Colonic mucosa (tissue), 4 donors: ENCODE measurements at regions not wholly inside any gene's neighbourhood (a gene's known extent, or its start where the extent isn't known, plus 50 kb on each side); places are given as distances from the start of the nearest gene placed in this dataset.

Source experiments
- DNase-seq: peaks from one replicate; pipeline ENCODE4 v3.0.0-alpha.2; 2020
- H3K27ac ChIP-seq: fragments of 200-600 bp; one replicate; pipeline ENCODE4 v1.8.0; 2021
- H3K27me3 ChIP-seq: fragments of 200-600 bp; one replicate; pipeline ENCODE4 v1.8.0; 2021
- H3K36me3 ChIP-seq: fragments of 200-600 bp; one replicate; pipeline ENCODE4 v1.8.0; 2021
- H3K4me1 ChIP-seq: fragments of 200-600 bp; one replicate; pipeline ENCODE4 v1.8.0; 2021; ENCODE audit warnings: mild to moderate bottlenecking
- H3K4me3 ChIP-seq: fragments of 200-600 bp; one replicate; pipeline ENCODE4 v1.8.0; 2021
- H3K9ac ChIP-seq, 2 donors: one replicate each; pipeline ENCODE4 v1.7.0; 2013; ENCODE audit warnings: control low read depth in 2 of 2, low read depth in 2 of 2, low read length in 2 of 2
- H3K9me3 ChIP-seq: fragments of 200-600 bp; one replicate; pipeline ENCODE4 v1.8.0; 2021
- intact Hi-C: fragments of 100-400 bp; cut with DNase I; formaldehyde crosslinking; loops from one replicate; pipeline ENCODE4 v1.14.1; 2022
- TF ChIP-seq, protein P1 (sequence below): fragments of 200-600 bp; IDR thresholded peaks from one replicate; pipeline ENCODE4 v1.8.0; 2022; ENCODE audit warnings: antibody characterized with exemption, mild to moderate bottlenecking
- donor health status: healthy.
- donor health status: DM: no; HTN: no; CAD: no.
- donor health status: DM: no; HTN: no; CAD: no.

- Histone ChIP-seq H3K9ac (no peak overlapping the region), H3K36me3 (no peaks in the 10 kb centered on the region), H3K4me1 (no peaks in the 10 kb centered on the region), H3K4me3 (no peak overlapping the region), H3K9me3 (no peaks in the 10 kb centered on the region), H3K27me3 (no peaks in the 10 kb centered on the region), H3K27ac (no peak overlapping the region)
- intact Hi-C loops, result no loop called here
- TF ChIP-seq, protein P1, sequence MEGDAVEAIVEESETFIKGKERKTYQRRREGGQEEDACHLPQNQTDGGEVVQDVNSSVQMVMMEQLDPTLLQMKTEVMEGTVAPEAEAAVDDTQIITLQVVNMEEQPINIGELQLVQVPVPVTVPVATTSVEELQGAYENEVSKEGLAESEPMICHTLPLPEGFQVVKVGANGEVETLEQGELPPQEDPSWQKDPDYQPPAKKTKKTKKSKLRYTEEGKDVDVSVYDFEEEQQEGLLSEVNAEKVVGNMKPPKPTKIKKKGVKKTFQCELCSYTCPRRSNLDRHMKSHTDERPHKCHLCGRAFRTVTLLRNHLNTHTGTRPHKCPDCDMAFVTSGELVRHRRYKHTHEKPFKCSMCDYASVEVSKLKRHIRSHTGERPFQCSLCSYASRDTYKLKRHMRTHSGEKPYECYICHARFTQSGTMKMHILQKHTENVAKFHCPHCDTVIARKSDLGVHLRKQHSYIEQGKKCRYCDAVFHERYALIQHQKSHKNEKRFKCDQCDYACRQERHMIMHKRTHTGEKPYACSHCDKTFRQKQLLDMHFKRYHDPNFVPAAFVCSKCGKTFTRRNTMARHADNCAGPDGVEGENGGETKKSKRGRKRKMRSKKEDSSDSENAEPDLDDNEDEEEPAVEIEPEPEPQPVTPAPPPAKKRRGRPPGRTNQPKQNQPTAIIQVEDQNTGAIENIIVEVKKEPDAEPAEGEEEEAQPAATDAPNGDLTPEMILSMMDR, result no peak
- DNase-seq, result no peak
Observed at GRCh38 chr3:164365242-164365641, 713.1 kb downstream of the SI start.

DNA sequence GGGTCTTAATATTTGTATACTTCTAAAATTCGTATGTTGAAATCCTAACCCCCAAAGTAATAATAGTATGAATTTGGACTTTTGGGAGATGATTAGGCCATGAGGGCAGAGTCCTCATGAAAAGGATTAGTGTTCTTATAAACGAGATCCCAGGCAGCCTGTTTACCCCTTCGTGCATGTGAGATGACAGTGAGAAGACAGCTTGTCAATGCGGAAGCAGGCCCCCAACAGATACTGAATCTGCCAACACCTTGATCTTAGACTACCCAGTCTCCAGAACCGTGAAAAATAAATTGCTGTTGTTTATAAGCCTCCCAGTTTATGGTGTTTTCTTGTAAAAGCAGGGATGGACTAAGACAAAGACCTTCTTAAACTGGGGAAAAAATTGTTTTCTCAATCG is 714.2 kb downstream of the SI start:
- H3K36me3 ChIP-seq, result no peaks in the 10 kb centered on the region
- intact Hi-C loops, result no loop called here
- no peak overlapping the region for H3K4me3 ChIP-seq
- no peaks in the 10 kb centered on the region for H3K4me1 ChIP-seq
- H3K9ac ChIP-seq, result no peak overlapping the region
- H3K9me3 ChIP-seq, result no peaks in the 10 kb centered on the region
- TF ChIP-seq, protein P1, result no peak
- no peaks in the 10 kb centered on the region for H3K27me3 ChIP-seq
- DNase-seq, result no peak
- no peak overlapping the region for H3K27ac ChIP-seq

GRCh38 chr3:164360738-164361406 is 717.4 kb downstream of the SI start:
- H3K9ac ChIP-seq, result no peak overlapping the region
- H3K9me3 ChIP-seq, result no peaks in the 10 kb centered on the region
- no peaks in the 10 kb centered on the region for H3K27me3 ChIP-seq
- no peaks in the 10 kb centered on the region for H3K36me3 ChIP-seq
- no peak overlapping the region for H3K27ac ChIP-seq
- H3K4me3 ChIP-seq, result no peak overlapping the region
- intact Hi-C loops, result no loop called here
- no peaks in the 10 kb centered on the region for H3K4me1 ChIP-seq
- TF ChIP-seq, protein P1, result no peak
- DNase-seq, result no peak

DNA sequence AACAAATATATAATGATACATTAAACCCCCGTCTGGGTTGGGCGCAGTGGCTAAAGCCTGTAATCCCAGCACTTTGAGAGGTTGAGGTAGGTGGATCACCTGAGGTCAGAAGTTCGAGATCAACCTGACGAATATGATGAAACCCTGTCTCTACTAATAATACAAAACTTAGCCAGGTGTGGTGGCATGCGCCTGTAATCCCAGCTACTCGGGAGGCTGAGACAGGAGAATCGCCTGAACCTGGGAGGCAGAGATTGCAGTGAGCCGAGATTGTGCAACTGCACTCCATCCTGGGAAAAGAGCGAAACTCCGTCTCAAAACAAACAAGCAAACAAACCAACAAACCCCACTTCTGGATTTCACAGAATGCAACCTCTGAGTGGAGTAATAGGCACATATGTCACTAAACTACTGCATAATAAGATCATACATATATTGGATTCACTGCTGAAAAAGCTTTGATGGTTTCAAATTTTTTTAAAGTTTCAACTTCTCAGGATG is 718.2 kb downstream of the SI start:
- no peak for DNase-seq
- TF ChIP-seq, protein P1, result no peak
- intact Hi-C loops, result no loop called here
- H3K27me3 ChIP-seq, result no peaks in the 10 kb centered on the region
- no peaks in the 10 kb centered on the region for H3K9me3 ChIP-seq
- no peak overlapping the region for H3K27ac ChIP-seq
- no peak overlapping the region for H3K4me3 ChIP-seq
- no peaks in the 10 kb centered on the region for H3K36me3 ChIP-seq
- no peaks in the 10 kb centered on the region for H3K4me1 ChIP-seq
- H3K9ac ChIP-seq, result no peak overlapping the region

DNA sequence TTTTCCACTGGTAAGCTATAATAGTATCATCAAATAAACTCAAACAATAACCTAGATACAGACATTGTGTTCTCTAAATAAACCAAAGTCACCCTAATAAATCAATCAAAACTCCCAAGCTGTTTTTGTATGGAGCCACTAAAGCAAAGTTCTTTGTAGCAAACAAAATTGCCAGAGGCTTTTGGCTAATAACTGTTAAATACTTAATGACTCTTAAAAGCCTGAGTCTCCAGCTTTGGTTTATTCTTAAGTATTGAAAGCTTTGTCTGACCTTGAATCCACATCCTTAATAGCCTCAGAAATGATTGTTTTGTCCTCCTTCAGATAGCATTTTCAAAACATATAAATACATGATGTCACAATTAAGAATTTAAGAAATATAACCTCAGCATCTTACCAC is 725.3 kb downstream of the SI start:
- no peaks in the 10 kb centered on the region for H3K27me3 ChIP-seq
- no peak for DNase-seq
- H3K9ac ChIP-seq, result no peak overlapping the region
- no peaks in the 10 kb centered on the region for H3K36me3 ChIP-seq
- H3K4me1 ChIP-seq, result no peaks in the 10 kb centered on the region
- no peak overlapping the region for H3K27ac ChIP-seq
- intact Hi-C loops, result no loop called here
- TF ChIP-seq, protein P1, result no peak
- no peak overlapping the region for H3K4me3 ChIP-seq
- no peaks in the 10 kb centered on the region for H3K9me3 ChIP-seq
